ENCODE measurements at regions not wholly inside any gene's neighbourhood (a gene's known extent, or its start where the extent isn't known, plus 50 kb on each side); places are given as distances from the start of the nearest gene placed in this dataset.

- TF ChIP-seq CTCF (IDR thresholded peaks at IDR 0.05; ENCODE audit: extremely low read depth in 1 of 2, insufficient read depth in 1 of 2, low read depth in 1 of 2, low read length in 2 of 2): no peak
- no peak for TF ChIP-seq POLR2A (IDR thresholded peaks at IDR 0.05; ENCODE audit: low read depth, low read length)
- no peak for TF ChIP-seq JUN (IDR thresholded peaks at IDR 0.05; ENCODE audit: borderline replicate concordance, insufficient read depth, insufficient read length, low read depth)
Measured at GRCh38 chr14:96945721-96946120, 148.5 kb downstream of the VRK1 start.
